ENCODE measurements at regions not wholly inside any gene's neighbourhood (a gene's known extent, or its start where the extent isn't known, plus 50 kb on each side); places are given as distances from the start of the nearest gene placed in this dataset.

- TF ChIP-seq, protein P1, sequence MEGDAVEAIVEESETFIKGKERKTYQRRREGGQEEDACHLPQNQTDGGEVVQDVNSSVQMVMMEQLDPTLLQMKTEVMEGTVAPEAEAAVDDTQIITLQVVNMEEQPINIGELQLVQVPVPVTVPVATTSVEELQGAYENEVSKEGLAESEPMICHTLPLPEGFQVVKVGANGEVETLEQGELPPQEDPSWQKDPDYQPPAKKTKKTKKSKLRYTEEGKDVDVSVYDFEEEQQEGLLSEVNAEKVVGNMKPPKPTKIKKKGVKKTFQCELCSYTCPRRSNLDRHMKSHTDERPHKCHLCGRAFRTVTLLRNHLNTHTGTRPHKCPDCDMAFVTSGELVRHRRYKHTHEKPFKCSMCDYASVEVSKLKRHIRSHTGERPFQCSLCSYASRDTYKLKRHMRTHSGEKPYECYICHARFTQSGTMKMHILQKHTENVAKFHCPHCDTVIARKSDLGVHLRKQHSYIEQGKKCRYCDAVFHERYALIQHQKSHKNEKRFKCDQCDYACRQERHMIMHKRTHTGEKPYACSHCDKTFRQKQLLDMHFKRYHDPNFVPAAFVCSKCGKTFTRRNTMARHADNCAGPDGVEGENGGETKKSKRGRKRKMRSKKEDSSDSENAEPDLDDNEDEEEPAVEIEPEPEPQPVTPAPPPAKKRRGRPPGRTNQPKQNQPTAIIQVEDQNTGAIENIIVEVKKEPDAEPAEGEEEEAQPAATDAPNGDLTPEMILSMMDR (IDR thresholded peaks at IDR 0.05), result no peak
- no peak for TF ChIP-seq POLR2A (IDR thresholded peaks at IDR 0.05)
These were observed 83.9 kb downstream of the TMEM174 start for GRCh38 chr5:73256862-73257261.
